ENCODE measurements at regions not wholly inside any gene's neighbourhood (a gene's known extent, or its start where the extent isn't known, plus 50 kb on each side); places are given as distances from the start of the nearest gene placed in this dataset.

GRCh38 chr5:147168578-147169327 is 66.1 kb upstream of the STK32A start:
- TF ChIP-seq CTCF (IDR thresholded peaks at IDR 0.05; ENCODE audit: insufficient read depth, low read depth, low read length) (no peak), EZH2 (IDR thresholded peaks at IDR 0.05; ENCODE audit: insufficient read depth, low read length) (no peak)

All from astrocyte (in vitro differentiated cells and primary cell).